ENCODE measurements at regions not wholly inside any gene's neighbourhood (a gene's known extent, or its start where the extent isn't known, plus 50 kb on each side); places are given as distances from the start of the nearest gene placed in this dataset.

- DNase-seq (ENCODE audit: low read depth in 1 of 2, low spot score in 1 of 2): no peak
- no peak overlapping the region for H3K27ac ChIP-seq (replicated peaks)
- no peak for TF ChIP-seq REST (IDR thresholded peaks at IDR 0.05; ENCODE audit: insufficient replicate concordance, low read depth)
- TF ChIP-seq, protein P1, sequence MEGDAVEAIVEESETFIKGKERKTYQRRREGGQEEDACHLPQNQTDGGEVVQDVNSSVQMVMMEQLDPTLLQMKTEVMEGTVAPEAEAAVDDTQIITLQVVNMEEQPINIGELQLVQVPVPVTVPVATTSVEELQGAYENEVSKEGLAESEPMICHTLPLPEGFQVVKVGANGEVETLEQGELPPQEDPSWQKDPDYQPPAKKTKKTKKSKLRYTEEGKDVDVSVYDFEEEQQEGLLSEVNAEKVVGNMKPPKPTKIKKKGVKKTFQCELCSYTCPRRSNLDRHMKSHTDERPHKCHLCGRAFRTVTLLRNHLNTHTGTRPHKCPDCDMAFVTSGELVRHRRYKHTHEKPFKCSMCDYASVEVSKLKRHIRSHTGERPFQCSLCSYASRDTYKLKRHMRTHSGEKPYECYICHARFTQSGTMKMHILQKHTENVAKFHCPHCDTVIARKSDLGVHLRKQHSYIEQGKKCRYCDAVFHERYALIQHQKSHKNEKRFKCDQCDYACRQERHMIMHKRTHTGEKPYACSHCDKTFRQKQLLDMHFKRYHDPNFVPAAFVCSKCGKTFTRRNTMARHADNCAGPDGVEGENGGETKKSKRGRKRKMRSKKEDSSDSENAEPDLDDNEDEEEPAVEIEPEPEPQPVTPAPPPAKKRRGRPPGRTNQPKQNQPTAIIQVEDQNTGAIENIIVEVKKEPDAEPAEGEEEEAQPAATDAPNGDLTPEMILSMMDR (IDR thresholded peaks at IDR 0.05; ENCODE audit: insufficient read depth, low read length): no peak
- no peak for TF ChIP-seq GABPA (IDR thresholded peaks at IDR 0.05; ENCODE audit: low read depth)
- TF ChIP-seq POLR2AphosphoS5 (IDR thresholded peaks at IDR 0.05; ENCODE audit: low read depth): no peak
- no peak for TF ChIP-seq SPI1 (IDR thresholded peaks at IDR 0.05; ENCODE audit: borderline replicate concordance, low read depth)
- H3K27me3 ChIP-seq (ENCODE audit: insufficient read depth, poor library complexity, severe bottlenecking): no peaks in the 10 kb centered on the region
- no peak overlapping the region for H3K4me3 ChIP-seq (replicated peaks; ENCODE audit: insufficient read depth, low read length)
These were observed 144.0 kb upstream of the MYCN start for GRCh38 chr2:15796167-15796942.

GRCh38 chr2:15797231-15797938, 143.0 kb upstream of the MYCN start:
- DNase-seq (ENCODE audit: low read depth in 1 of 2, low spot score in 1 of 2): no peak
- TF ChIP-seq REST (IDR thresholded peaks at IDR 0.05; ENCODE audit: insufficient replicate concordance, low read depth) (no peak), POLR2AphosphoS5 (IDR thresholded peaks at IDR 0.05; ENCODE audit: low read depth) (no peak), SPI1 (IDR thresholded peaks at IDR 0.05; ENCODE audit: borderline replicate concordance, low read depth) (no peak)
- Histone ChIP-seq H3K4me3 (replicated peaks; ENCODE audit: insufficient read depth, low read length) (no peak overlapping the region), H3K27ac (replicated peaks) (no peak overlapping the region), H3K27me3 (ENCODE audit: insufficient read depth, poor library complexity, severe bottlenecking) (no peaks in the 10 kb centered on the region)

DNA sequence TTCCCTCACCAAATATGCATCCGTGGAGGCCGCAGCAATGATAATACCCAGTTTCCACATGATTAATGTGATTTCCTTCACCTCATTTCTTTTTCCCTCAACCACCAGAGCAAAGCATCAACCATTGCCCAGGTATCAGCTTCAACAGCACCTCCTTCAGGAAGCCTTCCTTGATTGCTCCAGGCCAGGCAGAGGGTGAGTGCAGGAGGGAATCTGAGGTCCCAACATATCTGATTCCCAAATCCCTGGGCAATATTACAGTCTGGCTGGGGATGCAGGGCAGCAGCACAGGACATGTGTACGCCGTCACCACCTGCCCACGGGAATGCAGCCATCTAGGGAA, 142.4 kb upstream of the MYCN start:
- no peak overlapping the region for H3K4me3 ChIP-seq (replicated peaks; ENCODE audit: insufficient read depth, low read length)
- no peak overlapping the region for H3K27ac ChIP-seq (replicated peaks)
- no peaks in the 10 kb centered on the region for H3K27me3 ChIP-seq (ENCODE audit: insufficient read depth, poor library complexity, severe bottlenecking)
- DNase-seq (ENCODE audit: low read depth in 1 of 2, low spot score in 1 of 2): no peak
- no peak for TF ChIP-seq REST (IDR thresholded peaks at IDR 0.05; ENCODE audit: insufficient replicate concordance, low read depth)
- TF ChIP-seq SPI1 (IDR thresholded peaks at IDR 0.05; ENCODE audit: borderline replicate concordance, low read depth): no peak
- TF ChIP-seq GABPA (IDR thresholded peaks at IDR 0.05; ENCODE audit: low read depth): no peak
- TF ChIP-seq, protein P1 (IDR thresholded peaks at IDR 0.05; ENCODE audit: insufficient read depth, low read length): no peak
- no peak for TF ChIP-seq POLR2AphosphoS5 (IDR thresholded peaks at IDR 0.05; ENCODE audit: low read depth)

Data from HL-60 (cell line).